Heart right ventricle (tissue), 16 donors: ENCODE measurements at regions not wholly inside any gene's neighbourhood (a gene's known extent, or its start where the extent isn't known, plus 50 kb on each side); places are given as distances from the start of the nearest gene placed in this dataset.
"Not testable (repeated sequence)": the region's sequence is repeated elsewhere in the genome, so short reads cannot be mapped to it uniquely, and the experiment has no call there.

ENCODE experiments used
- ATAC-seq, 8 donors: fragments of 200-7000 bp; cut with Tn5 transposase; one replicate each; pipeline ENCODE4 v1.9.1; 2020; ENCODE audit warnings: mild to moderate bottlenecking in 8 of 8, moderate library complexity in 8 of 8, moderate number of reproducible peaks in 1 of 8
- DNase-seq, 2 donors: peaks; one replicate each; pipeline ENCODE4 v3.0.0-alpha.2; 2020
- H3K27ac ChIP-seq, 10 donors: fragments of 200-600 bp; sonication (generic) in 2 of 10; one replicate each; pipeline versions ENCODE4 v1.5.0 to v1.8.0; 2020 to 2022; ENCODE audit warnings: mild to moderate bottlenecking in 3 of 10
- H3K27me3 ChIP-seq, 7 donors: fragments of 200-600 bp; one replicate each; pipeline ENCODE4 v1.8.0; 2021 to 2022; ENCODE audit warnings: mild to moderate bottlenecking in 2 of 7
- H3K36me3 ChIP-seq, 9 donors: fragments of 200-600 bp; sonication (generic) in 1 of 9; one replicate each; pipeline versions ENCODE4 v1.5.0 to v1.8.0; 2020 to 2022; ENCODE audit warnings: mild to moderate bottlenecking in 2 of 9
- H3K4me1 ChIP-seq, 9 donors: fragments of 200-600 bp; sonication (generic) in 1 of 9; one replicate each; pipeline versions ENCODE4 v1.5.0 to v1.8.0; 2020 to 2022; ENCODE audit warnings: mild to moderate bottlenecking in 4 of 9
- H3K4me3 ChIP-seq, 10 donors: fragments of 200-600 bp; sonication (generic) in 2 of 10; one replicate each; pipeline versions ENCODE4 v1.5.0 to v1.8.0; 2020 to 2022; ENCODE audit warnings: mild to moderate bottlenecking in 7 of 10, moderate library complexity in 2 of 10
- H3K9me3 ChIP-seq, 11 donors: fragments of 200-600 bp in 10 of 11; sonication (generic) in 2 of 11; one replicate each; pipeline versions ENCODE4 v1.5.0 to v1.8.0; 2013 to 2022; ENCODE audit warnings: mild to moderate bottlenecking in 2 of 11, control low read depth in 1 of 11, moderate library complexity in 1 of 11
- CTCF ChIP-seq, 9 donors: fragments of 200-600 bp; sonication (generic) in 2 of 9; IDR thresholded peaks; one replicate each; pipeline versions ENCODE4 v1.5.0 to v1.8.0; 2021 to 2022; ENCODE audit warnings: antibody characterized with exemption in 9 of 9, mild to moderate bottlenecking in 5 of 9, moderate library complexity in 1 of 9
- WGBS, 2 donors: extraction: QIAGEN DNeasy Blood & Tissue Kit; methylation state at CpG; one replicate each; pipeline ENCODE4 v1.1.7; 2013; ENCODE audit warnings: inconsistent platforms in 1 of 2; 5-methylcytosine and 5-hydroxymethylcytosine counted together
- intact Hi-C, 10 donors: fragments of 100-400 bp; cut with DNase I; formaldehyde crosslinking; loops; one replicate each; pipeline versions ENCODE4 v1.11.1 to v1.14.2; 2022
- donor health status: Arrhythmogenic right ventricular cardiomyopathy.
- donor health status: ischemic (EF 13 %, LVEDD 7.1; RV severe dilation, severe dysfunction).
- donor health status: healthy with polysubstance abuse.
- donor health status: DM: no; HTN: yes; CAD: no.
- donor health status: DM: no; HTN: no; CAD: no.
- donor health status: ischemic (EF 25% LVEDD 6.9; RV normal size, moderate dysfunction).
- donor health status: ischemic (EF 25% LVEDD 5.7; RV mildly dilated, moderate dysfunction).
- donor health status: healthy.
- donor health status: DM: yes; HTN: yes; CAD: no.
- donor health status: Ischemic cardiomyopathy.
- donor health status: ischemic (EF 35%, LVEDD 5.7; RV mildly dilated, moderate dysfunction).
- donor health status: nonischemic (EF 11% LVEDD 7.7; RV severe dilation, severe dysfunction).
- donor health status: DM: yes; HTN: yes; CAD: no.
- donor health status: PGD.
- donor health status: ischemic (EF 29% LVEDD 5.4; RV normal size, mild dysfunction).
- donor health status: nonischemic (EF 23%, LVEDD 6.1; RV moderate dilation, normal function).

- ATAC-seq: no peak
- intact Hi-C loops: no loop called here
- 93 to 100% methylated on average over 1 of the region's 1 CpG for WGBS, 2 donors
- no peaks in the 10 kb centered on the region for H3K4me1 ChIP-seq
- H3K36me3 ChIP-seq: no peaks in the 10 kb centered on the region
- peaks cover 0 to 22% (median 0%) of the 10 kb centered on the region in 7 donors for H3K27me3 ChIP-seq
- no peak for TF ChIP-seq CTCF (IDR thresholded peaks at IDR 0.05)
- no peak for DNase-seq
- peaks cover 0 to 10% (median 0%) of the 10 kb centered on the region in 11 donors for H3K9me3 ChIP-seq
- no peak overlapping the region for H3K4me3 ChIP-seq
- H3K27ac ChIP-seq: no peak overlapping the region
Observed at GRCh38 chr17:65305778-65306177, 168.6 kb downstream of the RGS9 start.

DNA sequence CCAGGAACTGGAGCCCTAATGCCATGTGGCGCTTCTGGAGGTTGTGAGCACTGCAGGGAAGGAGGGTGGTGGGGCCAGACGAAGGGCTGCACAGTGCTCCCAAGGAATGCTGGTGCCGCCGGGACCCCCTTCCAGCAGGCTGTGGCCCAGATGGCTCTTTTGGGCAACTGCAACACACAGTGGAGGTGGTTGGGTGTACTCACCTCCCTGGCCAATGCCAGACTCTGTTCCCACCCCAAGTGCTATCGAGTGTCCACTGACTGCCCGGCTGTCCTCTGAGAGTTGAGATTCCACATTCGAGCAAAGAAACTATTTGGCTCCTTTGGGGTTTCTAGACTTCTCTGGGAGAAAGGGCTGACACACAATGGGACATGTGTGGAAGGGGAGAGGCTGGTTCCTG is 167.9 kb downstream of the RGS9 start:
- H3K9me3 ChIP-seq: peaks cover 0 to 12% (median 0%) of the 10 kb centered on the region in 11 donors
- intact Hi-C loops: no loop called here
- no peak overlapping the region for H3K27ac ChIP-seq
- H3K36me3 ChIP-seq: no peaks in the 10 kb centered on the region
- no peak overlapping the region for H3K4me3 ChIP-seq
- ATAC-seq (no peak), DNase-seq (no peak)
- H3K4me1 ChIP-seq: no peaks in the 10 kb centered on the region
- no peak for TF ChIP-seq CTCF (IDR thresholded peaks at IDR 0.05)
- H3K27me3 ChIP-seq: peaks cover 0 to 18% (median 0%) of the 10 kb centered on the region in 7 donors
- WGBS, 2 donors: 89% methylated on average over 7 of the region's 7 CpGs

DNA sequence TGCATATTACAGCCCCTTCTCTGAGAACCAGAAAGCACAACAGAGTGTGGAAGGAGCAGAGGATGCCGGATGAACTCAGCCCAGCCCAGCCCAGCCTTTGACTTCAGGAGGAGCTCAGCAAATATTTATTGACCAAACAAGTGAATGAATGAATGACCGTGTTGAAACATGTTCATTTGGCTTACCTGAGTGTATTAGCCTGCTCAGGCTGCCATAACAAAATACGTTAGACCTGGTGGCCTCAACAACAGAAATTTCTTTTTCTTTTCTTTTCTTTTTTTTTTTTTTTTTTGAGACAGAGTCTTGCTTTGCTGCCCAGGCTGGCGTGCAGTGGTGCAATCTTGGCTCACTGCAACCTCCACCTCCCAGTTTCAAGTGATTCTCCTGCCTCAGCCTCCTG is 164.7 kb downstream of the RGS9 start:
- intact Hi-C loops, DNase-seq, H3K4me3 ChIP-seq, H3K36me3 ChIP-seq, H3K27ac ChIP-seq, ATAC-seq, H3K4me1 ChIP-seq: not testable (repeated sequence)
- Histone ChIP-seq H3K27me3 (peaks cover 0 to 13% (median 0%) of the 10 kb centered on the region in 7 donors), H3K9me3 (peaks cover 0 to 18% (median 0%) of the 10 kb centered on the region in 11 donors)
- 78 to 90% methylated on average over 4 of the region's 4 CpGs for WGBS, 2 donors

DNA sequence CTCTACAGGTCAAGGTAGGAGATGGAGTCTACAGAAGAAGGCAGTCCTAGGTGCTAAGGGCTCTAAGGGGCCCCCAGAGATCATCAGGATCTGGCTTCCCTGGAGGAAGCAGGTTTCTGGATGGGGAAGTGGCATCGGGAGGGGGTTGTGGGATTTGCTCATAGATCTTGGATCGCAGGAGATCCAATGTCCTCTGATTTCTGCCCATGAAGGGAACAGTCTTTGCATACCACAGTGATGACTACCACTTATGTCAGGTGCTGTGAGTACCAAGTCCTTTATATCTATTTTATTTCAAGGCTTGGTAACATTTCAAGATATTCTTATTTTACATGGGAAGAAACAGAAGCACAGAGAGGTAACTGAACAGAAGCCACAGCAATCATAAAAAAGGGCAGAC is 164.0 kb downstream of the RGS9 start:
- Histone ChIP-seq H3K27ac (no peak overlapping the region), H3K4me1 (no peaks in the 10 kb centered on the region), H3K9me3 (peaks cover 0 to 18% (median 0%) of the 10 kb centered on the region in 11 donors), H3K27me3 (peaks cover 0 to 13% (median 0%) of the 10 kb centered on the region in 7 donors), H3K4me3 (no peak overlapping the region), H3K36me3 (no peaks in the 10 kb centered on the region)
- intact Hi-C loops: no loop called here
- TF ChIP-seq CTCF (IDR thresholded peaks at IDR 0.05): no peak
- ATAC-seq (no peak), DNase-seq (no peak)
- WGBS, 2 donors: 81 to 85% methylated on average over 2 of the region's 2 CpGs

DNA sequence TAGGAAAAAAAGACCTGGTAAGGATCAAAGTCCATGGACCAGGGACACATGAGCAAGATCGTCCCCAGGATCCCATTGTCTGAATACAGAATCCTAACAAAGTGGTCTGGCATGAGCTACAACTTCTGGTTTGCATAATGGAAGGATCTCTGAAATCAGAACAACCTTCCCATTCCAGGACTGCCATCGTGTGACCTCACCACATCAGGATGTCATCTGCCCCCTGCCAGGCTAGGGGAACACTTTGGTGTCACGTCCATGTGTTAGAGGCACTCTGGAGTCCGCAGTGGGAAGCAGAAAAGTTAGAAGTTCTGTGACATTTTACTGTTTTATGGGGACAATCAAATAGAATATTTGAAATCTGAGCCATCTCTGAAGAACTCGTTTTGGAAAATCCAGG is 160.7 kb downstream of the RGS9 start:
- TF ChIP-seq CTCF (IDR thresholded peaks at IDR 0.05): no peak
- H3K36me3 ChIP-seq: no peaks in the 10 kb centered on the region
- no peak for DNase-seq
- H3K9me3 ChIP-seq: peaks cover 0 to 12% (median 0%) of the 10 kb centered on the region in 11 donors
- WGBS, 2 donors: 51 to 58% methylated on average over 5 of the region's 5 CpGs
- intact Hi-C loops: loop anchor here in 7 of 10 donors (10.0 kb wide), 3 partner anchors 127 to 867 kb away; no protein-coding TSS in a partner anchor
- H3K4me1 ChIP-seq: peaks cover 0 to 6% (median 0%) of the 10 kb centered on the region in 9 donors
- no peak overlapping the region for H3K4me3 ChIP-seq
- H3K27me3 ChIP-seq: peaks cover 0 to 7% (median 0%) of the 10 kb centered on the region in 7 donors
- H3K27ac ChIP-seq: no peak overlapping the region
- ATAC-seq: no peak
